Daoy (cell line): ENCODE measurements at regions not wholly inside any gene's neighbourhood (a gene's known extent, or its start where the extent isn't known, plus 50 kb on each side); places are given as distances from the start of the nearest gene placed in this dataset.

Experiments used
- DNase-seq: peaks from one replicate; pipeline ENCODE4 v3.0.0-alpha.2; 2015; ENCODE audit warnings: low read depth

GRCh38 chr14:28468191-28469151 is 298.1 kb upstream of the FOXG1 start:
- peak; percentile 11 for DNase-seq

GRCh38 chr14:28482251-28483040 is 284.1 kb upstream of the FOXG1 start:
- DNase-seq, result no peak

- DNase-seq, result no peak
Measured at GRCh38 chr14:28483506-28483905, 283.1 kb upstream of the FOXG1 start.

- DNase-seq, result no peak
Measured at GRCh38 chr14:28488684-28489083, 277.9 kb upstream of the FOXG1 start.

GRCh38 chr14:28493516-28493915 is 273.1 kb upstream of the FOXG1 start:
- DNase-seq, result no peak

- peak; percentile 67 for DNase-seq
Measured at GRCh38 chr14:28494196-28494595, 272.4 kb upstream of the FOXG1 start.

GRCh38 chr14:28496364-28496763 is 270.2 kb upstream of the FOXG1 start:
- DNase-seq, result no peak

GRCh38 chr14:28502517-28502916 is 264.1 kb upstream of the FOXG1 start:
- DNase-seq, result no peak

- DNase-seq, result peak; percentile 54
Measured at GRCh38 chr14:28515571-28515970, 251.0 kb upstream of the FOXG1 start.

- DNase-seq, result no peak
Measured at GRCh38 chr14:28536889-28537288, 229.7 kb upstream of the FOXG1 start.

GRCh38 chr14:28542040-28542439 is 224.5 kb upstream of the FOXG1 start:
- no peak for DNase-seq

GRCh38 chr14:28565345-28565744 is 201.2 kb upstream of the FOXG1 start:
- DNase-seq, result no peak

- no peak for DNase-seq
Measured at GRCh38 chr14:28570391-28570790, 196.2 kb upstream of the FOXG1 start.

GRCh38 chr14:28571636-28572035 is 195.0 kb upstream of the FOXG1 start:
- peak; percentile 16 for DNase-seq

GRCh38 chr14:28576523-28576922 is 190.1 kb upstream of the FOXG1 start:
- DNase-seq, result peak; percentile 77

- peak; percentile 40 for DNase-seq
Measured at GRCh38 chr14:28577187-28577586, 189.4 kb upstream of the FOXG1 start.

GRCh38 chr14:28577711-28578131 is 188.9 kb upstream of the FOXG1 start:
- DNase-seq, result peak; percentile 74

- no peak for DNase-seq
Measured at GRCh38 chr14:28584951-28585350, 181.6 kb upstream of the FOXG1 start.

GRCh38 chr14:28589792-28590191 is 176.8 kb upstream of the FOXG1 start:
- no peak for DNase-seq

GRCh38 chr14:28596391-28596790 is 170.2 kb upstream of the FOXG1 start:
- peak; percentile 7 for DNase-seq

GRCh38 chr14:28599191-28599590 is 167.4 kb upstream of the FOXG1 start:
- DNase-seq, result no peak

- DNase-seq, result no peak
Measured at GRCh38 chr14:28599605-28600004, 167.0 kb upstream of the FOXG1 start.

- DNase-seq, result peak; percentile 25
Measured at GRCh38 chr14:28603606-28604005, 163.0 kb upstream of the FOXG1 start.
